ENCODE measurements at regions not wholly inside any gene's neighbourhood (a gene's known extent, or its start where the extent isn't known, plus 50 kb on each side); places are given as distances from the start of the nearest gene placed in this dataset.
"Not testable (repeated sequence)": the region's sequence is repeated elsewhere in the genome, so short reads cannot be mapped to it uniquely, and the experiment has no call there.

GRCh38 chr7:13241416-13241815, 554.0 kb downstream of the ARL4A start:
- DNase-seq = no peak

- no peak for DNase-seq
Observed at GRCh38 chr7:13257661-13258060, 570.2 kb downstream of the ARL4A start.

- DNase-seq = no peak
Observed at GRCh38 chr7:13258386-13258785, 571.0 kb downstream of the ARL4A start.

DNA sequence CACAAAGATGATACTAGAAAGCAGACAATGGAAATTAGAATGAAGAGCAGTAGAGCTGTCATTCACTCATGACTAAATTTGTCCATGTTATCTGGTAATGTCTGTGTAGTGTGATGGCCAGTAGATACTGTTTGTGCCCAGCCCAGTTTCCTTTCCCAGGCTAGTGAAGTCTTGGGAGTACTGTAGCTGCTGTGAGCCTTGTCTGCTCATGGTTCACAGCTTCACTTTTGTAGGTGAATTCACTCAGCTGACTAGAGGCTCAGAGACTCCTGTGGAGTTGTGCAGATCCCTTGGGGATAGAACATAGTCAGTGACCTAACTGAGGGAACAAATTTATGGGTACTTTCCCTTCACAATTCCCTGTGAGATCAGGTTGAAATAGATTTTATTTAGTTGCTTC, 572.5 kb downstream of the ARL4A start:
- DNase-seq = no peak

DNA sequence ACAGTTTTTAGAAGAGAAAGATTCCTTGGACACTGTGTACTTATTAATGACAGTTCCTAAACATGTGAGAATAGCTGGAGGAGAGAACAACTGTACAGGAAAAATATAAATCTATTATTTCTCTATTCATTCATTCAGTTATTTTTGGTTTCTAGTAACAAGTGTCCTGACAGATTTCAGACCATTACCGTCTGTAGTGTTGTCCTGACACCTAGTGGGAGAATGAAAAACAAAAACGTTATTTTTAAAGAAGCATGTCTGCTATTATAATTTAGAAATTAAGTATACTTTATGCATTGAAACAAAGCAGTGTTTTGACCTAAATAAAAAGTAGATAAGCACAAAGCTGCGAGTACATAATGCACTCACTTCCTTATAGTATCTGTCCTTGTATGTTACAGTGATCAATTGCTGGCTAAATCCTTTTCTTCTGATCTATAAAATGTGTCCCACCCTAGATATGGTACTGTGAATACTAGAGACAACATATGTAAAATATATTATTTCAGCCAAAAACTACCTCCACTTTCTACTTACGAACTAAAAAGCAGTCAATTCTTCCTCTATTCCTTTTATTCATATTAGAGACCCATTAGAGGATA, 575.6 kb downstream of the ARL4A start:
- no peak for DNase-seq

- no peak for DNase-seq
Observed at GRCh38 chr7:13265271-13265670, 577.8 kb downstream of the ARL4A start.

DNA sequence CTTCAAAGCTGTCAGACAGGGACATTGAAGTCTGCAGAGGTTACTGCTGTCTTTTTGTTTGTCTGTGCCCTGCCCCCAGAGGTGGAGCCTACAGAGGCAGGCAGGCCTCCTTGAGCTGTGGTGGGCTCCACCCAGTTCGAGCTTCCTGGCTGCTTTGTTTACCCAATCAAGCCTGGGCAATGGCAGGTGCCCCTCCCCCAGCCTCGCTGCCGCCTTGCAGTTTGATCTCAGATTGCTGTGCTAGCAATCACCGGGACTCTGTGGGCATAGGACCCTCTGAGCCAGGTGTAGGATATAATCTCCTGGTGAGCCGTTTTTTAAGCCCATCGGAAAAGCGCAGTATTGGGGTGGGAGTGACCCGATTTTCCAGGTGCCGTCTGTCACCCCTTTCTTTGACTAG, 586.8 kb downstream of the ARL4A start:
- DNase-seq = not testable (repeated sequence)

GRCh38 chr7:13276977-13277376, 589.5 kb downstream of the ARL4A start:
- no peak for DNase-seq

DNA sequence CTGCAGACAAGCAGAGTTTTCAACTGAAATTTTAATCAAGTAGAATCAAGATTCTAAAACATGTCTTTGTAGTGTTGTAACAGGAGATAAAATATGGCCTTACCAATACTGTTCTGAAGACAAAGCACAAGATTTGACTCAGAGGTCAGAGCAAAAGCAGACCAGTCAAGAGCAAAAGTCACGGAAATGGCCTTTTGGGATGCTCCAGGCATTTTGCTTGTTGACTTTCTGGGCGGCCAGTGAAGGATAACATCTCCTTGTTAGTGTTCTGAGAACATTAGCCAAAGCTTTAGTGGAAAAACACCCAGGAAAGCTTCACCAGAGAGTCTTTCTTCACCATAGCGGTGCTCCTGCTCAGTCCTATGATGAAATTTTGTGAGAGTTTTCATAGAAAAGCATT, 590.6 kb downstream of the ARL4A start:
- no peak for DNase-seq

- DNase-seq = no peak
Observed at GRCh38 chr7:13279854-13280435, 592.5 kb downstream of the ARL4A start.

GRCh38 chr7:13282377-13282980, 595.0 kb downstream of the ARL4A start:
- DNase-seq = no peak

DNA sequence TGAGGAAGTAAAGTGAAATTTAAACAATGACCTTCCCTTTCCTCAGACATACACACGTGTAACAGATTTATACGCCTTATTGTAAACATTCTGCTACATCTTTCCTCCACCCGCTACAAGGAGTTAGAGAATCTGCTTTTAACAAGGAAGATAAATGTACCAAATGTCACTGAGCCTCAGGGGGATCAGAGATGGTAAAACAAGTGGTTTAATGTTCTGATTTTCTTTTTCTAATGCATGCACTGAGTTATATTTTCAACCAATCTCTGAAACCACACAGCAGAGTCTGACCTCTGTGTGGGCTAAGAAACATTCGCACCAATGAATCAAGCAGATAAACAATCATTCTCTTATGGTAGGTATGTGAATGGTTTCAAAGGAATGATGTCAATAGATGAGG, 599.5 kb downstream of the ARL4A start:
- no peak for DNase-seq

- no peak for DNase-seq
Observed at GRCh38 chr7:13288516-13288915, 601.1 kb downstream of the ARL4A start.

- no peak for DNase-seq
Observed at GRCh38 chr7:13290975-13291374, 603.5 kb downstream of the ARL4A start.

GRCh38 chr7:13293264-13294002, 606.0 kb downstream of the ARL4A start:
- no peak for DNase-seq

GRCh38 chr7:13307040-13307439, 619.6 kb downstream of the ARL4A start:
- no peak for DNase-seq

DNA sequence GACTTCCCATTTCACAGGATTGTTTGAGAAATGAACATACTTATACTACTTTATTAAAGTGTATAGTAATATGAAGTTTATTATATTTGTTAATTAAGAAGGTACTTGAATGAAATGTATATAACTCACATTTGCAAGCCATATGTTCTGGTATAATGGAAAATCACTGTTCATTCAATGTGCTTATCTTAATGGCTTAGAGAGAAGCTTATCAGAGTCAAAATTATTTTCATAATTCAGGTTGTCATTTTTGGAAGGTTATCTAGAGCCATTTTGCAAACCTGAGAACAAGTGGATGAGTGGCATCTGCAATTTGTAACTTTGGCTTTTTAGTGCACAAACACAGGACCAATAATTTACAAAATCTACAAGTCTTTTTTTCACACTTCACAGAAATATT, 621.0 kb downstream of the ARL4A start:
- no peak for DNase-seq

DNA sequence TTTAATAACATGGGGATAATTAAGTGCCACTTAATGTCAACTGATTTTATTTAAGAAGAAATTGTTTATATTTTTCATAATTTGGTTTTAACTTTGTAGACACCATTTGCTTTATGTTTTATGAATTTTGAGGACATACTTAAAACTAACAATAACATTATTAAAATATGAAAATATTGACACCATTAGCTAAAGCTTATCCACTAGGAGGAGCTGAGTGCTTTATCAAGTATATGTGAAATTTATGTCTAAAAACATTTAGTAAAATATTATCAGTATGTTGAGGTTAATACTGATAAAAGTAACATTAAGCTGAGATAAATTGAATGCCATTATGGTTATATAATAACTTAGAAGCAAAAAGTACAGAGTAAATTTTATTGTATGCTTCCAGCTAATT, 622.1 kb downstream of the ARL4A start:
- DNase-seq = no peak

DNA sequence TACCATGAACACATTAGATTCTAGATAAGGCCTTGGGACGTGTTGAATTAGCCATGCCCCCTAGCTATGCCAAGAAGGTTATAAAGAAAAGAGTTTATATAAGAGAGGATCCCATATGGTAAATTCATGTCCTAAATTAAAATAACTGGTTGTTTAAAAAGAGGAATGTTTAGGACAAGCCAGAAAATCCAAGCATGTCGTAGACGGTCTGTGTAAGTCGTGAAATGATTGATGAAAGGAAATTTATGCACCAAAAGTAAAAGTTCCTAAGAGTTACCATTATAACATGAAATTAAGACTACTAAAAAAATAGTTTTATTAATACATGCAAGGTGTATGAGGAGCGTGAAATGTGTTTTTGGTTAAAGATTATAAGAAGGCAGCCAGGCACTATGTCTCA, 624.9 kb downstream of the ARL4A start:
- no peak for DNase-seq

- DNase-seq = no peak
Observed at GRCh38 chr7:13320333-13320732, 632.9 kb downstream of the ARL4A start.

- DNase-seq = no peak
Observed at GRCh38 chr7:13321316-13321715, 633.9 kb downstream of the ARL4A start.

GRCh38 chr7:13322126-13322525, 634.7 kb downstream of the ARL4A start:
- DNase-seq = no peak

- no peak for DNase-seq
Observed at GRCh38 chr7:13327669-13328068, 640.2 kb downstream of the ARL4A start.

DNA sequence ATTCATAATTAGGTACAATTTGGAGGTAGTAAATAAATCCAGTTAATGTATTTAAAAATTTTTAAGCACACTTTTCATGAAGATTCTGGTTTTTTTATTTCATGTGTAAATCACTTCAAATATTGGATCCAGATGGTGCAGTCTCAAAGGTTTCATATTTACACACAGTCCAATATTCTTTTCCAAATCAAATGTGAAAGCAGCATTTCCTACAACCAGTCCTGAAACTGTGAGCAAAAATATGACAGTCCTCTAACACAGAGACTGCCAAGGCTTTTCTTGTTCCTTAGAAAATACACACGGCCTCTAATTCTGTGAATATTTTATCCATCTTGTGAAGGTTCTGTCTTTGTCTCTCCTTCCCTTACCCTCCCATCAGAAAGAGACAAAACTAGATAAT, 645.9 kb downstream of the ARL4A start:
- no peak for DNase-seq
